NCI-H226 (cell line): ENCODE measurements at regions not wholly inside any gene's neighbourhood (a gene's known extent, or its start where the extent isn't known, plus 50 kb on each side); places are given as distances from the start of the nearest gene placed in this dataset.

Experiments
- DNase-seq: peaks from one replicate; pipeline ENCODE4 v3.0.0-alpha.2; 2015

GRCh38 chr3:171956181-171956683 is 83.1 kb upstream of the FNDC3B start:
- DNase-seq, result no peak

- DNase-seq, result no peak
These were observed 82.7 kb upstream of the FNDC3B start for GRCh38 chr3:171956705-171957104.

GRCh38 chr3:171959532-171960089 is 79.8 kb upstream of the FNDC3B start:
- no peak for DNase-seq

GRCh38 chr3:171960159-171960558 is 79.2 kb upstream of the FNDC3B start:
- no peak for DNase-seq

GRCh38 chr3:171962137-171962720 is 77.1 kb upstream of the FNDC3B start:
- no peak for DNase-seq

- DNase-seq, result no peak
These were observed 75.8 kb upstream of the FNDC3B start for GRCh38 chr3:171963546-171963945.

- no peak for DNase-seq
These were observed 74.2 kb upstream of the FNDC3B start for GRCh38 chr3:171965067-171965712.

GRCh38 chr3:171966533-171967136 is 72.7 kb upstream of the FNDC3B start:
- no peak for DNase-seq

GRCh38 chr3:171967137-171967783 is 72.1 kb upstream of the FNDC3B start:
- DNase-seq, result peak; percentile 71

- peak; percentile 73 for DNase-seq
These were observed 71.3 kb upstream of the FNDC3B start for GRCh38 chr3:171967932-171968678.

- peak; percentile 12 for DNase-seq
These were observed 69.0 kb upstream of the FNDC3B start for GRCh38 chr3:171970301-171970788.

GRCh38 chr3:171971919-171972514 is 67.4 kb upstream of the FNDC3B start:
- peak; percentile 42 for DNase-seq

- DNase-seq, result no peak
These were observed 66.5 kb upstream of the FNDC3B start for GRCh38 chr3:171972871-171973348.

GRCh38 chr3:171974986-171975837 is 64.2 kb upstream of the FNDC3B start:
- DNase-seq, result peak; percentile 63

- peak; percentile 49 for DNase-seq
These were observed 62.9 kb upstream of the FNDC3B start for GRCh38 chr3:171976526-171976925.

GRCh38 chr3:171977441-171977840 is 61.9 kb upstream of the FNDC3B start:
- DNase-seq, result no peak

- peak; percentile 43 for DNase-seq
These were observed 61.5 kb upstream of the FNDC3B start for GRCh38 chr3:171977860-171978259.

- DNase-seq, result no peak
These were observed 61.0 kb upstream of the FNDC3B start for GRCh38 chr3:171978390-171978789.

GRCh38 chr3:171979081-171979480 is 60.3 kb upstream of the FNDC3B start:
- DNase-seq, result no peak

- DNase-seq, result peak; percentile 70
These were observed 58.7 kb upstream of the FNDC3B start for GRCh38 chr3:171980578-171981270.
